GM18526 (cell line): ENCODE measurements at regions not wholly inside any gene's neighbourhood (a gene's known extent, or its start where the extent isn't known, plus 50 kb on each side); places are given as distances from the start of the nearest gene placed in this dataset.

Source experiments
- POLR2A ChIP-seq: IDR thresholded peaks from 3 replicates; pipeline ENCODE4 v1.6.1; 2011; ENCODE audit not compliant: insufficient read length; ENCODE audit errors: extremely low read depth

- TF ChIP-seq POLR2A = no peak
Measured at GRCh38 chr11:116384407-116384806, 388.4 kb downstream of the BUD13 start.

- TF ChIP-seq POLR2A = no peak
Measured at GRCh38 chr11:116379185-116379828, 393.5 kb downstream of the BUD13 start.

- no peak for TF ChIP-seq POLR2A
Measured at GRCh38 chr11:116376547-116376946, 396.2 kb downstream of the BUD13 start.

- TF ChIP-seq POLR2A = no peak
Measured at GRCh38 chr11:116376054-116376453, 396.7 kb downstream of the BUD13 start.

- TF ChIP-seq POLR2A = no peak
Measured at GRCh38 chr11:116375221-116375620, 397.6 kb downstream of the BUD13 start.

GRCh38 chr11:116374085-116374484 is 398.7 kb downstream of the BUD13 start:
- TF ChIP-seq POLR2A = no peak

- TF ChIP-seq POLR2A = no peak
Measured at GRCh38 chr11:116373104-116373944, 399.5 kb downstream of the BUD13 start.

GRCh38 chr11:116371146-116371545 is 401.6 kb downstream of the BUD13 start:
- no peak for TF ChIP-seq POLR2A

- no peak for TF ChIP-seq POLR2A
Measured at GRCh38 chr11:116368784-116369183, 404.0 kb downstream of the BUD13 start.

GRCh38 chr11:116366980-116367645 is 405.7 kb downstream of the BUD13 start:
- TF ChIP-seq POLR2A = no peak

- TF ChIP-seq POLR2A = no peak
Measured at GRCh38 chr11:116366451-116366850, 406.3 kb downstream of the BUD13 start.

GRCh38 chr11:116364348-116364747 is 408.4 kb downstream of the BUD13 start:
- TF ChIP-seq POLR2A = no peak

- TF ChIP-seq POLR2A = no peak
Measured at GRCh38 chr11:116360221-116360941, 412.4 kb downstream of the BUD13 start.

GRCh38 chr11:116357784-116358544 is 414.8 kb downstream of the BUD13 start:
- no peak for TF ChIP-seq POLR2A

GRCh38 chr11:116356451-116356850 is 416.3 kb downstream of the BUD13 start:
- no peak for TF ChIP-seq POLR2A

- no peak for TF ChIP-seq POLR2A
Measured at GRCh38 chr11:116355104-116355503, 417.7 kb downstream of the BUD13 start.
